ENCODE measurements at regions not wholly inside any gene's neighbourhood (a gene's known extent, or its start where the extent isn't known, plus 50 kb on each side); places are given as distances from the start of the nearest gene placed in this dataset.
"Not testable (repeated sequence)": the region's sequence is repeated elsewhere in the genome, so short reads cannot be mapped to it uniquely, and the experiment has no call there.

GRCh38 chr6:68158256-68158655 is 476.8 kb upstream of the ADGRB3 start:
- 25 to 32% methylated on average over 1 of the region's 1 CpG for WGBS, 2 donors
- H3K4me3 ChIP-seq (ENCODE audit: low read depth in 1 of 2, low read length in 2 of 2) = no peak overlapping the region

GRCh38 chr6:68144667-68145066 is 490.4 kb upstream of the ADGRB3 start:
- no peaks in the 10 kb centered on the region for H3K27me3 ChIP-seq (ENCODE audit: control insufficient read depth in 1 of 2, insufficient read depth in 2 of 2, low read length in 2 of 2)
- no peaks in the 10 kb centered on the region for H3K36me3 ChIP-seq (ENCODE audit: control insufficient read depth in 2 of 2, insufficient read depth in 2 of 2, low read length in 1 of 2)
- no peaks in the 10 kb centered on the region for H3K4me1 ChIP-seq (ENCODE audit: control insufficient read depth in 2 of 2, insufficient read depth in 2 of 2, low read length in 1 of 2)
- H3K27ac ChIP-seq (ENCODE audit: low read depth in 2 of 2, low read length in 1 of 2) = no peak overlapping the region
- no peak overlapping the region for H3K4me3 ChIP-seq (ENCODE audit: low read depth in 1 of 2, low read length in 2 of 2)
- peaks cover 0 to 2% of the 10 kb centered on the region in 2 donors for H3K9me3 ChIP-seq (ENCODE audit: control insufficient read depth in 2 of 2, insufficient read depth in 1 of 2, low read depth in 1 of 2, low read length in 1 of 2)

More at GRCh38 chr6:68158256-68158655, 476.8 kb upstream of the ADGRB3 start:
- Histone ChIP-seq H3K4me1 (ENCODE audit: control insufficient read depth in 2 of 2, insufficient read depth in 2 of 2, low read length in 1 of 2) (no peaks in the 10 kb centered on the region), H3K27me3 (ENCODE audit: control insufficient read depth in 1 of 2, insufficient read depth in 2 of 2, low read length in 2 of 2) (no peaks in the 10 kb centered on the region), H3K36me3 (ENCODE audit: control insufficient read depth in 2 of 2, insufficient read depth in 2 of 2, low read length in 1 of 2) (no peaks in the 10 kb centered on the region), H3K27ac (ENCODE audit: low read depth in 2 of 2, low read length in 1 of 2) (no peak overlapping the region), H3K9me3 (ENCODE audit: control insufficient read depth in 2 of 2, insufficient read depth in 1 of 2, low read depth in 1 of 2, low read length in 1 of 2) (peaks cover 2 to 6% of the 10 kb centered on the region in 2 donors)

DNA sequence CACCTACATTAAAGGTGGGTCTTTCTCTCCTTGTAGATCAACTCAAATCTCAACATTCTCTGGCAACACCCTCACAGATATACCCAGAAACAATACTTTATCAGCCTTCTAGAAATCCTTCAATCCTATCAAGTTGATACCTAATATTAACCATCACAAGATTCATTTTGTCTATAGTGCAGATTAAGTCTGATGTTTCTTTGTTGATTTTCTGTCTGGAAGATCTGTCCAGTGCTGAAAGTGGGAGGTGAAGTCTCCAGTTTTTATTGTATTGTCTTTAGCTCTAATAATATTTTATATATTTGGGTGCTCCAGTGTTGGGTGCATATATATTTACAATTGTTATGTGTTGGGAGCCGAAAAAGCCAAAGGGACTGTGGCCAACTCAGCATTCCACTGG is 493.9 kb upstream of the ADGRB3 start:
- H3K36me3 ChIP-seq (ENCODE audit: control insufficient read depth in 2 of 2, insufficient read depth in 2 of 2, low read length in 1 of 2) = no peaks in the 10 kb centered on the region
- H3K27me3 ChIP-seq (ENCODE audit: control insufficient read depth in 1 of 2, insufficient read depth in 2 of 2, low read length in 2 of 2) = no peaks in the 10 kb centered on the region
- H3K4me3 ChIP-seq (ENCODE audit: low read depth in 1 of 2, low read length in 2 of 2) = no peak overlapping the region
- no peaks in the 10 kb centered on the region for H3K4me1 ChIP-seq (ENCODE audit: control insufficient read depth in 2 of 2, insufficient read depth in 2 of 2, low read length in 1 of 2)
- 80 to 81% methylated on average over 1 of the region's 1 CpG for WGBS, 2 donors
- H3K27ac ChIP-seq (ENCODE audit: low read depth in 2 of 2, low read length in 1 of 2) = no peak overlapping the region
- peaks cover 0 to 2% of the 10 kb centered on the region in 2 donors for H3K9me3 ChIP-seq (ENCODE audit: control insufficient read depth in 2 of 2, insufficient read depth in 1 of 2, low read depth in 1 of 2, low read length in 1 of 2)

GRCh38 chr6:68139130-68139529 is 496.0 kb upstream of the ADGRB3 start:
- Histone ChIP-seq H3K27ac (ENCODE audit: low read depth in 2 of 2, low read length in 1 of 2) (no peak overlapping the region), H3K4me3 (ENCODE audit: low read depth in 1 of 2, low read length in 2 of 2) (no peak overlapping the region), H3K27me3 (ENCODE audit: control insufficient read depth in 1 of 2, insufficient read depth in 2 of 2, low read length in 2 of 2) (no peaks in the 10 kb centered on the region), H3K36me3 (ENCODE audit: control insufficient read depth in 2 of 2, insufficient read depth in 2 of 2, low read length in 1 of 2) (no peaks in the 10 kb centered on the region), H3K9me3 (ENCODE audit: control insufficient read depth in 2 of 2, insufficient read depth in 1 of 2, low read depth in 1 of 2, low read length in 1 of 2) (no peaks in the 10 kb centered on the region), H3K4me1 (ENCODE audit: control insufficient read depth in 2 of 2, insufficient read depth in 2 of 2, low read length in 1 of 2) (no peaks in the 10 kb centered on the region)
- 19 to 33% methylated on average over 1 of the region's 1 CpG for WGBS, 2 donors

GRCh38 chr6:68134796-68135195 is 500.3 kb upstream of the ADGRB3 start:
- WGBS, 2 donors = 82 to 84% methylated on average over 4 of the region's 4 CpGs
- Histone ChIP-seq H3K4me1 (ENCODE audit: control insufficient read depth in 2 of 2, insufficient read depth in 2 of 2, low read length in 1 of 2) (no peaks in the 10 kb centered on the region), H3K27ac (ENCODE audit: low read depth in 2 of 2, low read length in 1 of 2) (no peak overlapping the region), H3K36me3 (ENCODE audit: control insufficient read depth in 2 of 2, insufficient read depth in 2 of 2, low read length in 1 of 2) (no peaks in the 10 kb centered on the region), H3K4me3 (ENCODE audit: low read depth in 1 of 2, low read length in 2 of 2) (no peak overlapping the region), H3K27me3 (ENCODE audit: control insufficient read depth in 1 of 2, insufficient read depth in 2 of 2, low read length in 2 of 2) (no peaks in the 10 kb centered on the region), H3K9me3 (ENCODE audit: control insufficient read depth in 2 of 2, insufficient read depth in 1 of 2, low read depth in 1 of 2, low read length in 1 of 2) (peaks cover 0 to 2% of the 10 kb centered on the region in 2 donors)

DNA sequence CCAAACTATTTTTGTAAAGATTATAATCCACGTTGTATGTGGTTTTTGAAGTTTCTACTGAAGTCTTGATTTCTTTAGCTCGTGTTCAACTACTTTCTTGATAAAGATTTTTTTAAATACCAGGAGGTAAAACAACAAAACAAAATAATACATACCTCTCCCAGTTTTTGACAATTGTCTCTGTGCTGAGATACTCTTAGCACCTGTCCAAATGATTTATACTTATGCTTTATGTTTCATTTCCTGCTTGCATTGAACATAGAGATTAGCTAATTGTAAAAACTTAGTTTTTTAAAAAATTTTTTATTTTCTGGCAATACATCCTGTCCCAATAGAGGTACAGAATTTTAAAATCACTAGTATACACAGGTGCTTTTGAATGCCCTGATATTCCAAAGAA is 506.9 kb upstream of the ADGRB3 start:
- Histone ChIP-seq H3K36me3 (ENCODE audit: control insufficient read depth in 2 of 2, insufficient read depth in 2 of 2, low read length in 1 of 2) (no peaks in the 10 kb centered on the region), H3K27ac (ENCODE audit: low read depth in 2 of 2, low read length in 1 of 2) (no peak overlapping the region), H3K4me3 (ENCODE audit: low read depth in 1 of 2, low read length in 2 of 2) (no peak overlapping the region), H3K27me3 (ENCODE audit: control insufficient read depth in 1 of 2, insufficient read depth in 2 of 2, low read length in 2 of 2) (no peaks in the 10 kb centered on the region), H3K4me1 (ENCODE audit: control insufficient read depth in 2 of 2, insufficient read depth in 2 of 2, low read length in 1 of 2) (no peaks in the 10 kb centered on the region), H3K9me3 (ENCODE audit: control insufficient read depth in 2 of 2, insufficient read depth in 1 of 2, low read depth in 1 of 2, low read length in 1 of 2) (no peaks in the 10 kb centered on the region)
- 53 to 55% methylated on average over 2 of the region's 2 CpGs for WGBS, 2 donors

GRCh38 chr6:68127074-68127473 is 508.0 kb upstream of the ADGRB3 start:
- Histone ChIP-seq H3K4me3 (ENCODE audit: low read depth in 1 of 2, low read length in 2 of 2) (no peak overlapping the region), H3K9me3 (ENCODE audit: control insufficient read depth in 2 of 2, insufficient read depth in 1 of 2, low read depth in 1 of 2, low read length in 1 of 2) (no peaks in the 10 kb centered on the region), H3K4me1 (ENCODE audit: control insufficient read depth in 2 of 2, insufficient read depth in 2 of 2, low read length in 1 of 2) (no peaks in the 10 kb centered on the region), H3K27ac (ENCODE audit: low read depth in 2 of 2, low read length in 1 of 2) (no peak overlapping the region), H3K27me3 (ENCODE audit: control insufficient read depth in 1 of 2, insufficient read depth in 2 of 2, low read length in 2 of 2) (no peaks in the 10 kb centered on the region), H3K36me3 (ENCODE audit: control insufficient read depth in 2 of 2, insufficient read depth in 2 of 2, low read length in 1 of 2) (no peaks in the 10 kb centered on the region)
- WGBS, 2 donors = 89 to 95% methylated on average over 4 of the region's 4 CpGs

DNA sequence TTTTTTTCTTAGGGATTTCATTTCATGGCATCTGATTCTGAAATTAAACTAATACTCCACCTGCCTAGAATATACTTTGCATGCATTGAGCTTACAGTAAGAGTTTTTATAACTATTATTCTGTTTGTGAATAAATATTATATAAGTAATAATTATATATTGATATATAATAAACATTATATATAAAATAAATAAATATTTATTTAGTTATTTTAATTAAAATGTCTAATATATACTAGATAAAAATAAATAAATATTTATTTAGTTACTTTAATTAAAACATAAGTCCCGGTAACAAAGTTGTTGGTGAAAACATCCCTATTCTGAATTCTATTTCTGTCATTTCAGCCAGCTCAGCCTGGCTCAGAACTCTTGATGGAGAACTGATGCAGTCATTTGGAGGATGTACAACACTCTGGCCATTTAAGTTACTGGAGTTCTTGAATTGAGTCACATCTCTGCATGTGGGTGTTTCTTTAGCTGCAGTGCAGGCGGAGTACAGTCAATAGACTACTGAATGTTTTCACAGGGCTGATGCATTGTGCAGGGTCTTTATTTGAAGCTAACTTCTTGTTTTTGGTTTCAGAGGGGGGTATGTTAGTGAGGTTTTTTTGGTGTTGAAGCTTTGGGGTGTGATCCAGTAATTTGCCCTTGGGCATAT is 508.9 kb upstream of the ADGRB3 start:
- Histone ChIP-seq H3K27ac (ENCODE audit: low read depth in 2 of 2, low read length in 1 of 2) (no peak overlapping the region), H3K4me3 (ENCODE audit: low read depth in 1 of 2, low read length in 2 of 2) (no peak overlapping the region), H3K27me3 (ENCODE audit: control insufficient read depth in 1 of 2, insufficient read depth in 2 of 2, low read length in 2 of 2) (no peaks in the 10 kb centered on the region), H3K4me1 (ENCODE audit: control insufficient read depth in 2 of 2, insufficient read depth in 2 of 2, low read length in 1 of 2) (no peaks in the 10 kb centered on the region), H3K9me3 (ENCODE audit: control insufficient read depth in 2 of 2, insufficient read depth in 1 of 2, low read depth in 1 of 2, low read length in 1 of 2) (peaks cover 0 to 2% of the 10 kb centered on the region in 2 donors), H3K36me3 (ENCODE audit: control insufficient read depth in 2 of 2, insufficient read depth in 2 of 2, low read length in 1 of 2) (no peaks in the 10 kb centered on the region)
- WGBS, 2 donors = 87 to 91% methylated on average over 2 of the region's 2 CpGs

DNA sequence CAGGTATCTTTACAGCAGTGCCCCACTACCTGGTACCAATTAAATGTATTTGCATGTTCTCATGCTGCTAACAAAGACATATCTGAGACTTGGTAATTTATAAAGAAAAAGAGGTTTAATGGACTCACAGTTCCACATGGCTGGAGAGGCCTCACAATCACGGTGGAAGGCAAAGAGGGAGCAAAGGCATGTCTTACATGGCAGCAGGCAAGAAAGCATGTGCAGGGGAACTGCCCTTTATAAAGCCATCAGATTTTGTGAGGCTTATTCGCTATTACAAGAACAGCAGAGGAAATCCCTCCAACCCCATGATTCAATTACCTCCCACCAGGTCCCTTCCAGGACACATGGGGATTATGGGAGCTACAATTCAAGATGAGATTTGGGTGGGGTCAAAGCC is 512.1 kb upstream of the ADGRB3 start:
- H3K27ac ChIP-seq (ENCODE audit: low read depth in 2 of 2, low read length in 1 of 2); H3K4me1 ChIP-seq (ENCODE audit: control insufficient read depth in 2 of 2, insufficient read depth in 2 of 2, low read length in 1 of 2); H3K9me3 ChIP-seq (ENCODE audit: control insufficient read depth in 2 of 2, insufficient read depth in 1 of 2, low read depth in 1 of 2, low read length in 1 of 2); H3K4me3 ChIP-seq (ENCODE audit: low read depth in 1 of 2, low read length in 2 of 2); H3K27me3 ChIP-seq (ENCODE audit: control insufficient read depth in 1 of 2, insufficient read depth in 2 of 2, low read length in 2 of 2); H3K36me3 ChIP-seq (ENCODE audit: control insufficient read depth in 2 of 2, insufficient read depth in 2 of 2, low read length in 1 of 2): not testable (repeated sequence)
- WGBS, 2 donors = 38 to 68% methylated on average over 2 of the region's 2 CpGs

GRCh38 chr6:68122032-68122431 is 513.0 kb upstream of the ADGRB3 start:
- H3K27me3 ChIP-seq (ENCODE audit: control insufficient read depth in 1 of 2, insufficient read depth in 2 of 2, low read length in 2 of 2) = no peaks in the 10 kb centered on the region
- WGBS, 2 donors = 41 to 52% methylated on average over 2 of the region's 2 CpGs

More at GRCh38 chr6:68122032-68122431, 513.0 kb upstream of the ADGRB3 start:
- no peak overlapping the region for H3K4me3 ChIP-seq (ENCODE audit: low read depth in 1 of 2, low read length in 2 of 2)
- no peak overlapping the region for H3K27ac ChIP-seq (ENCODE audit: low read depth in 2 of 2, low read length in 1 of 2)
- peaks cover 0 to 2% of the 10 kb centered on the region in 2 donors for H3K9me3 ChIP-seq (ENCODE audit: control insufficient read depth in 2 of 2, insufficient read depth in 1 of 2, low read depth in 1 of 2, low read length in 1 of 2)
- H3K36me3 ChIP-seq (ENCODE audit: control insufficient read depth in 2 of 2, insufficient read depth in 2 of 2, low read length in 1 of 2) = no peaks in the 10 kb centered on the region
- H3K4me1 ChIP-seq (ENCODE audit: control insufficient read depth in 2 of 2, insufficient read depth in 2 of 2, low read length in 1 of 2) = no peaks in the 10 kb centered on the region

Data from esophagus (tissue), 2 donors.